Endothelial cell (in vitro differentiated cells): ENCODE measurements at regions not wholly inside any gene's neighbourhood (a gene's known extent, or its start where the extent isn't known, plus 50 kb on each side); places are given as distances from the start of the nearest gene placed in this dataset.

ENCODE experiments used
- DNase-seq: peaks from one replicate; pipeline ENCODE4 v3.0.0; 2021; ENCODE audit warnings: low spot score
- H3K27ac Mint-ChIP-seq: one replicate; pipeline ENCODE4 v1.8.0; 2021; ENCODE audit warnings: mixed read lengths, inconsistent platforms; ENCODE audit not compliant: unreplicated experiment
- H3K27me3 Mint-ChIP-seq: one replicate; pipeline ENCODE4 v1.8.0; 2021; ENCODE audit warnings: mild to moderate bottlenecking, moderate library complexity, mixed read lengths, inconsistent platforms; ENCODE audit not compliant: unreplicated experiment
- H3K36me3 Mint-ChIP-seq: one replicate; pipeline ENCODE4 v1.8.0; 2021; ENCODE audit warnings: mild to moderate bottlenecking, low read depth, mixed read lengths, inconsistent platforms; ENCODE audit not compliant: unreplicated experiment
- H3K4me1 Mint-ChIP-seq: one replicate; pipeline ENCODE4 v1.8.0; 2021; ENCODE audit warnings: mild to moderate bottlenecking, mixed read lengths, inconsistent platforms; ENCODE audit not compliant: unreplicated experiment
- H3K4me3 Mint-ChIP-seq: one replicate; pipeline ENCODE4 v1.8.0; 2021; ENCODE audit warnings: mild to moderate bottlenecking, mixed read lengths, inconsistent platforms; ENCODE audit not compliant: unreplicated experiment
- H3K9me3 Mint-ChIP-seq: one replicate; pipeline ENCODE4 v1.8.0; 2021; ENCODE audit warnings: mixed read lengths, inconsistent platforms; ENCODE audit not compliant: unreplicated experiment
- TF ChIP-seq, protein P1 (sequence below): fragments of 200-600 bp; sonication (generic); IDR thresholded peaks from one replicate; pipeline ENCODE4 v1.5.0; 2021; ENCODE audit warnings: antibody characterized with exemption; ENCODE audit not compliant: unreplicated experiment

- no peaks in the 10 kb centered on the region for H3K27me3 Mint-ChIP-seq
- H3K27ac Mint-ChIP-seq = no peak overlapping the region
- TF ChIP-seq, protein P1, sequence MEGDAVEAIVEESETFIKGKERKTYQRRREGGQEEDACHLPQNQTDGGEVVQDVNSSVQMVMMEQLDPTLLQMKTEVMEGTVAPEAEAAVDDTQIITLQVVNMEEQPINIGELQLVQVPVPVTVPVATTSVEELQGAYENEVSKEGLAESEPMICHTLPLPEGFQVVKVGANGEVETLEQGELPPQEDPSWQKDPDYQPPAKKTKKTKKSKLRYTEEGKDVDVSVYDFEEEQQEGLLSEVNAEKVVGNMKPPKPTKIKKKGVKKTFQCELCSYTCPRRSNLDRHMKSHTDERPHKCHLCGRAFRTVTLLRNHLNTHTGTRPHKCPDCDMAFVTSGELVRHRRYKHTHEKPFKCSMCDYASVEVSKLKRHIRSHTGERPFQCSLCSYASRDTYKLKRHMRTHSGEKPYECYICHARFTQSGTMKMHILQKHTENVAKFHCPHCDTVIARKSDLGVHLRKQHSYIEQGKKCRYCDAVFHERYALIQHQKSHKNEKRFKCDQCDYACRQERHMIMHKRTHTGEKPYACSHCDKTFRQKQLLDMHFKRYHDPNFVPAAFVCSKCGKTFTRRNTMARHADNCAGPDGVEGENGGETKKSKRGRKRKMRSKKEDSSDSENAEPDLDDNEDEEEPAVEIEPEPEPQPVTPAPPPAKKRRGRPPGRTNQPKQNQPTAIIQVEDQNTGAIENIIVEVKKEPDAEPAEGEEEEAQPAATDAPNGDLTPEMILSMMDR = no peak
- H3K4me3 Mint-ChIP-seq = no peak overlapping the region
- no peaks in the 10 kb centered on the region for H3K36me3 Mint-ChIP-seq
- H3K4me1 Mint-ChIP-seq = no peaks in the 10 kb centered on the region
- no peaks in the 10 kb centered on the region for H3K9me3 Mint-ChIP-seq
- DNase-seq = no peak
Observed at GRCh38 chr10:52464368-52465124, 150.5 kb downstream of the DKK1 start.

GRCh38 chr10:52465202-52465601, 151.1 kb downstream of the DKK1 start:
- Mint-ChIP-seq H3K4me1 (no peaks in the 10 kb centered on the region), H3K9me3 (no peaks in the 10 kb centered on the region), H3K27me3 (no peaks in the 10 kb centered on the region), H3K36me3 (no peaks in the 10 kb centered on the region), H3K27ac (no peak overlapping the region), H3K4me3 (no peak overlapping the region)
- no peak for DNase-seq
- TF ChIP-seq, protein P1 = no peak

DNA sequence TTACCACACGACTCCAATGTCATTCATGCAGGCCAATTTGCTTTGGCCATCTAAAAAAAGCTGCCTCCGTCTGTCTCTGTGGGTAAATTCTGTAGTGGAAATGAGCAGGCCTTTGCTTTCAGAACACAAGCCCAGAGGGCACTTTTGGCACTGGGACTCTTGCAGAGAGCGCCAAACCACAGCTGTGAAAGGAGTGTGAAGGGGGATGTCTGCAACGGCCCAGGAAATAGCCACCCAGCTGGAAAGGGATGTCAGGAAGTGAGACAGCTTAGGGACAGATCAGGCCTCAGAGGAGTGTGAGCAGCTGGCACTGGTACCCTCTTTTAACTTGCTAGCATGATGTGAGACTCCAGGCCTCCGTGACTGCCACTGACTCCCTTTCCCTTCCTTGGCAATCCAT, 152.4 kb downstream of the DKK1 start:
- Mint-ChIP-seq H3K4me1 (no peaks in the 10 kb centered on the region), H3K36me3 (no peaks in the 10 kb centered on the region), H3K9me3 (no peaks in the 10 kb centered on the region), H3K27ac (no peak overlapping the region), H3K4me3 (no peak overlapping the region), H3K27me3 (no peaks in the 10 kb centered on the region)
- no peak for DNase-seq
- TF ChIP-seq, protein P1 = no peak

DNA sequence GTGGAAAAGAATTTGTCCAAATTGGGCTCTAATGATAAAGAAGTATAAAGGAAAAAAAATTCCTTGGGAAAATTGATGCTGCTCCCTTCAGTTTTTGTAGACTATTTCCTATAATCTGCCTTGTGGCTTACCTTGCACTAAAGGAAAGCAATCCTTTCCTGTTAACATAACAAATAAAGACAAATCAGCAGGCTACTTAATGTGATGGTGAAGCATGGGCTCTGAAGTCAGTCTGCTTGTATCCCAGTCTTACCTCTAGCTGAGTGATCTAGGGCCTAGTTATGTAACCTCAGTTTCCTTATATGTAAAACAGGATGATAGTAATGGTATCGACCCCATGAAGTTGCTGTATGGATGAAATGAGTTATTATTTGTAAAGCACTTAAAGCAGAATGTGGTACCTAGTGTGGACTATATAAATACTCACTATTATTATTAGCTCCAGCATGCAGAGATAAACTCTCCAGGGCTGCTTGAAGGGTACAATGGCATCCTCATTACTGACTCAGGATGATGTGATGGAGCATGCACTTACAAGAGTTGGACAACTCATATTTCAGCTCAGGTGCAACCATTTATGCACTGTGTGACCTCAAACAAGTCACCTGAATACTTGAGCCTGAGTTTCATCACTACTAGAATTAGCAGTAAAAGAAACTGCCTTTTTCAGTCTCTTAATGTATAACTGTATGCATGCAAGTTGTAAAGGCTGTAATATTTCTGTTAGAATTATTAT, 156.1 kb downstream of the DKK1 start:
- Mint-ChIP-seq H3K36me3 (no peaks in the 10 kb centered on the region), H3K27me3 (no peaks in the 10 kb centered on the region), H3K4me1 (no peaks in the 10 kb centered on the region), H3K9me3 (no peaks in the 10 kb centered on the region), H3K27ac (no peak overlapping the region), H3K4me3 (no peak overlapping the region)
- DNase-seq = no peak
- TF ChIP-seq, protein P1 = no peak
